Activated naive CD4-positive, alpha-beta T cell treated with anti-CD3 and anti-CD28 coated beads, Interleukin-2, amount 10 ng/mL, durations not matched to agents 7 days and 5 days (primary cell): ENCODE measurements at regions not wholly inside any gene's neighbourhood (a gene's known extent, or its start where the extent isn't known, plus 50 kb on each side); places are given as distances from the start of the nearest gene placed in this dataset.

Experiments
- CTCF ChIA-PET: fragments of 350-600 bp; sonication (Branson Sonifier 250); formaldehyde crosslinking; loops from one replicate; lab custom pipeline; 2021; ENCODE audit warnings: antibody characterized with exemption; lab: Charles Lee
- DNase-seq: peaks from one replicate; pipeline ENCODE4 v3.0.0-alpha.2; 2020
- H3K27ac Mint-ChIP-seq: one replicate; pipeline ENCODE4 v1.8.0; 2021; ENCODE audit warnings: mild to moderate bottlenecking, moderate library complexity, mixed read lengths
- H3K27me3 Mint-ChIP-seq: one replicate; pipeline ENCODE4 v1.8.0; 2021; ENCODE audit warnings: mild to moderate bottlenecking, mixed read lengths
- H3K36me3 Mint-ChIP-seq: one replicate; pipeline ENCODE4 v1.8.0; 2021; ENCODE audit warnings: mixed read lengths
- H3K4me1 Mint-ChIP-seq: one replicate; pipeline ENCODE4 v1.8.0; 2021; ENCODE audit warnings: mixed read lengths
- H3K4me3 Mint-ChIP-seq: one replicate; pipeline ENCODE4 v1.8.0; 2021; ENCODE audit warnings: mild to moderate bottlenecking, moderate library complexity, mixed read lengths
- H3K9me3 Mint-ChIP-seq: one replicate; pipeline ENCODE4 v1.8.0; 2021; ENCODE audit warnings: mixed read lengths

DNA sequence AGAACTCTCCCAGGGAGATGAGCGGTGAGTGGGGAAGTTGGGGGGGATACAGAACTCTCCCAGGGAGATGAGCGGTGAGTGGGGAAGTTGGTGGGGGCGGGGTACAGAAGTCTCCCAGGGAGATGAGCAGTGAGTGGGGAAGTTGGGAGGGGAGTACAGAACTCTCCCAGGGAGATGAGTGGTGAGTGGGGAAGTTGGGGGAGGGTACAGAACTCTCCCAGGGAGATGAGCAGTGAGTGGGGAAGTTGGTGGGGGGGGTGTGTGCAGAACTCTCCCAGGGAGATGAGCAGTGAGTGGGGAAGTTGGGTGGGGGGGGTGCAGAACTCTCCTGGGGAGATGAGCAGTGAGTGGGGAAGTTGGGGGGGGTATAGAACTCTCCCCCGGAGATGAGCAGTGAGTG lies 186.5 kb downstream of the SHANK2 start:
- H3K36me3 Mint-ChIP-seq = no peaks in the 10 kb centered on the region
- H3K4me3 Mint-ChIP-seq = no peak overlapping the region
- DNase-seq = no peak
- H3K4me1 Mint-ChIP-seq = no peaks in the 10 kb centered on the region
- peaks cover 4% of the 10 kb centered on the region for H3K27me3 Mint-ChIP-seq
- CTCF ChIA-PET = no interaction called here
- no peaks in the 10 kb centered on the region for H3K9me3 Mint-ChIP-seq
- no peak overlapping the region for H3K27ac Mint-ChIP-seq

DNA sequence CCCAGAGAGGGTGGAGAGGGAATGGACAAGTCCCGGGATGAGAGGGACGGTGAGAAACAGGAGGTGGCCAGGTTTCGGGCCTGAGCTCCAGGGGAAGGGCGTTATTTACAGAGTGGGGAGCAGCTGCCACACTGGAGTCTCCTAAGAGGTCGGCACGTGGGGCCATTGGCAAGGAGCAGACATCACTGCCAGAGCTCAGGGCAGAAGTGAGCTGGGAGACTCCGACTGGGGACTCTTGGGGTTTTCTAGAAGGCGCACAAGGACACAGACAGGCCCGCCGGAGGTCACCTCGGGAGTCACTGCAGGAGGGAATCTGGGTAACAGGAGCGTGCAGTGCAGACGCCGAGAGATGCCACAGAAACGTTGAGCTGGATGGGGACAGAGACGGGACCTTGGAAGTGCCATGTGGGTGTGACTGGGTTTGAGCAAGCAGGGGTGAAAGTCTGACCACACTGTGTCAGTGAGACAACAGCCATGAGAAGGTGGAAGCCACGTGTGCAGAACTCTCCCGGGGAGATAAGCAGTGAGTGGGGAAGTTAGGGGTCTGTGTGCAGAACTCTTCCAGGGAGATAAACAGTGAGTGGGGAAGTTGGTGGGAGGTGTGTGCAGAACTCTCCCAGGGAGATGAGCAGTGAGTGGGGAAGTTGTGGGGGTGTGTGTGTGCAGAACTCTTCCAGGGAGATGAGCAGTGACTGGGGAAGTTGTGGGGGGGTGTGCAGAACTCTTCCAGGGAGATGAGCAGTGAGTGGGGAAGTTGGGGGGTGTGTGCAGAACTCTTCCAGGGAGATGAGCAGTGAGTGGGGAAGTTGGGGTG lies 187.5 kb downstream of the SHANK2 start:
- no peak for DNase-seq
- Mint-ChIP-seq H3K4me1 (no peaks in the 10 kb centered on the region), H3K36me3 (no peaks in the 10 kb centered on the region), H3K4me3 (no peak overlapping the region), H3K9me3 (no peaks in the 10 kb centered on the region), H3K27ac (no peak overlapping the region), H3K27me3 (peaks cover 4% of the 10 kb centered on the region)
- CTCF ChIA-PET = no interaction called here

- CTCF ChIA-PET = no interaction called here
- DNase-seq = no peak
- no peaks in the 10 kb centered on the region for H3K4me1 Mint-ChIP-seq
- no peak overlapping the region for H3K4me3 Mint-ChIP-seq
- peaks cover 4% of the 10 kb centered on the region for H3K27me3 Mint-ChIP-seq
- no peaks in the 10 kb centered on the region for H3K36me3 Mint-ChIP-seq
- no peaks in the 10 kb centered on the region for H3K9me3 Mint-ChIP-seq
- H3K27ac Mint-ChIP-seq = no peak overlapping the region
These were observed 188.2 kb downstream of the SHANK2 start for GRCh38 chr11:71064183-71064582.

DNA sequence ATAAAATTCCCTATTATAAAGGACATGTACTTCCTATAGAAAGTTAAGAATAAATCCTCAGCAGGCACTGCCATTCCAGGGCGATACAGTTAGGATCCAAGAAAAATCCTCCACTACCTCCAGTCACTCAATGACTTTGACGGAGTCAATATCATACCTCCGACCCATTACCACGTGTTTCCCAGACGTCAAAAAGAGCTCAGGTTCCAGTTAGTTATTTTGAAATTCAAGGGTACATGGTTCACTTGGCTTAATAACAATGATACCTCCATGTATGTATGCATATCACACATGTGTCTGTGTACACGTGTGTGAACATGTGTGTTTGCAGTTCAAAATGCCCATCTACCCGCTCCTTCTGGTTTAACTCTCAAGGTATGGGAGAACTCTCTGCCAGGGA lies 189.2 kb downstream of the SHANK2 start:
- no peak overlapping the region for H3K4me3 Mint-ChIP-seq
- DNase-seq = no peak
- H3K27ac Mint-ChIP-seq = no peak overlapping the region
- no peaks in the 10 kb centered on the region for H3K4me1 Mint-ChIP-seq
- H3K9me3 Mint-ChIP-seq = no peaks in the 10 kb centered on the region
- CTCF ChIA-PET = no interaction called here
- H3K27me3 Mint-ChIP-seq = peaks cover 4% of the 10 kb centered on the region
- H3K36me3 Mint-ChIP-seq = no peaks in the 10 kb centered on the region

- CTCF ChIA-PET = no interaction called here
- H3K36me3 Mint-ChIP-seq = no peaks in the 10 kb centered on the region
- no peaks in the 10 kb centered on the region for H3K9me3 Mint-ChIP-seq
- no peak overlapping the region for H3K4me3 Mint-ChIP-seq
- H3K27ac Mint-ChIP-seq = no peak overlapping the region
- no peaks in the 10 kb centered on the region for H3K4me1 Mint-ChIP-seq
- peaks cover 4% of the 10 kb centered on the region for H3K27me3 Mint-ChIP-seq
- DNase-seq = no peak
These were observed 190.2 kb downstream of the SHANK2 start for GRCh38 chr11:71062199-71062598.

DNA sequence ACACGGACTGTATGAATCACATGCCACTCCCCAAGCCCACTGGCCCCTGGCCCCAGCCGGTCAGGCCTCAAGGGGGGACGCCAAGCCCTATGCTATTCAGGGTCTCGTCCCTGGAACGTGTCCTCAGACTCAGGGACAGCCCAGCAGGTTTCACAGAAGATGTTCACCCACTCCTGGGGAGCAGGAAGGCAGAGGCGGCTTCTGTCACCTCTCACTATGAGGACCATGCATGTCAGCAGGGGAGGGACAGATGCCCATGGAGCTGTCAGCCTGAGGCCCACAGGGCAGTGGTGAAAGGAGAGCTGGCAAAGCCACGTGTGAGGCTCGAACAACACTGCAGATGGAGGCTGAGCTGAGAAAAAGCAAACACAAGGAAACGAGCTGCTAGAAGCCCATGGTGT lies 192.0 kb downstream of the SHANK2 start:
- no peaks in the 10 kb centered on the region for H3K4me1 Mint-ChIP-seq
- H3K27ac Mint-ChIP-seq = no peak overlapping the region
- no peak overlapping the region for H3K4me3 Mint-ChIP-seq
- no peaks in the 10 kb centered on the region for H3K9me3 Mint-ChIP-seq
- no peaks in the 10 kb centered on the region for H3K36me3 Mint-ChIP-seq
- peaks cover 4% of the 10 kb centered on the region for H3K27me3 Mint-ChIP-seq
- no peak for DNase-seq
- CTCF ChIA-PET = no interaction called here

GRCh38 chr11:71059662-71060061 lies 192.7 kb downstream of the SHANK2 start:
- Mint-ChIP-seq H3K4me3 (no peak overlapping the region), H3K27me3 (no peaks in the 10 kb centered on the region), H3K9me3 (no peaks in the 10 kb centered on the region), H3K36me3 (no peaks in the 10 kb centered on the region), H3K4me1 (no peaks in the 10 kb centered on the region), H3K27ac (no peak overlapping the region)
- DNase-seq = no peak
- CTCF ChIA-PET = no interaction called here

GRCh38 chr11:71055925-71056324 lies 196.5 kb downstream of the SHANK2 start:
- CTCF ChIA-PET = no interaction called here
- Mint-ChIP-seq H3K9me3 (no peaks in the 10 kb centered on the region), H3K4me3 (no peak overlapping the region), H3K27me3 (no peaks in the 10 kb centered on the region), H3K36me3 (no peaks in the 10 kb centered on the region), H3K27ac (no peak overlapping the region), H3K4me1 (no peaks in the 10 kb centered on the region)
- no peak for DNase-seq
